GM21529 (cell line): ENCODE measurements at regions not wholly inside any gene's neighbourhood (a gene's known extent, or its start where the extent isn't known, plus 50 kb on each side); places are given as distances from the start of the nearest gene placed in this dataset.
"Not testable (repeated sequence)": the region's sequence is repeated elsewhere in the genome, so short reads cannot be mapped to it uniquely, and the experiment has no call there.

Experiments used
- ATAC-seq: cut with Tn5 transposase; IDR thresholded peaks from one replicate; pipeline ENCODE4 v1.9.1; 2021; ENCODE audit not compliant: unreplicated experiment

DNA sequence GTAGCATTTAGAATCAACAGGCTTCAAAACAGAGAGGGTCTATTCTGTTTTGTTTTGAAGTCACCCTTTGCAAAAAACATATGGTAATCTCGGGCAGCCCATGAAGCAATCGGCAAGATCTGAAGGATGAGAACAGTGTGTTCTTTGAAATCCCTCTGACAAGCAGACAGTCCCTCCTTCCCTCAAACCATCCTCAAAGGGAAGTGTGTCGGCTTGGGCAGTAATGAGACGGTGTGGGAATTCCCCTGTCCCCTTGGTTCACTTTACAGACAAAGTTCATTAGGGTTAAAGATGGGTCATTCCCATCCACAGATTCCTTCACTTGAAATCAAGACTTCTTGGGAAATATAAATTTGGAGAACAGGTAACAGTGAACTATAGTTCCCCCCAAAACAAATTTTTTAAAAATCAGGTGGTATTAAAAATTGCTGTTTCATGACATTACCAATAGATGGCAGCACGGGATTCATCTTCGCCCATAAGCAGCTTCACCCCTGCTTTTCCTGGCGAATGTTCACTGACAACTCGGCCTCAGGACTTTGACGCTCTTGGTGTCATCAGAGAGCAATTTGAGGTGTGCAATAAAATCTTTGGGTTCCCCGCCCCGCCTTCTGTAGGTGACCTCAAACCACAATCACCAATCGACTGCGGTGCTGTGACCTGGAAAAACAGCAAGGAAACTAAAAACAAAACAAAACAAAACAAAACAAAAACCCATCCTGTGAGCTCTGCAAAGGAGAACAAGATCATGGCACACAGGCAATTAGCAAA, 159.3 kb upstream of the TNFAIP3 start:
- ATAC-seq = peak; percentile 72

DNA sequence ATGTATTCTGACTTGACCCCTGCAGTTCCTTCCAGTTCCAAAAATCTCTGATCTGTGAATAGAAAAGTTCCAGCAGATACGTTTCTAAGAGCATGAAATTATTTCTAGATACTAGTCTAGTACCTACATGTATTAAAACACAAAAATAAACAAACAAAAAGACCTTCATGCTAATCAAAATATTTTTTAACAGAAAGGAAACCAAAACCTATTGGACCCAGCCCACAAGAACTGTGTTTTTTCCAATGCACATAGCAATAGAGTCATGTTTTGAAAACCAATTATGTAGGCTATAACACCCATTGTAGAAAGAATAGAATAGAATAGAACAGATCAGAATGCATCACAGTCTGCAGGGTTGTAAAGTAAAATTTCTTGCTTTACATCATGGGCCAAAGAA, 158.6 kb upstream of the TNFAIP3 start:
- ATAC-seq = no peak

DNA sequence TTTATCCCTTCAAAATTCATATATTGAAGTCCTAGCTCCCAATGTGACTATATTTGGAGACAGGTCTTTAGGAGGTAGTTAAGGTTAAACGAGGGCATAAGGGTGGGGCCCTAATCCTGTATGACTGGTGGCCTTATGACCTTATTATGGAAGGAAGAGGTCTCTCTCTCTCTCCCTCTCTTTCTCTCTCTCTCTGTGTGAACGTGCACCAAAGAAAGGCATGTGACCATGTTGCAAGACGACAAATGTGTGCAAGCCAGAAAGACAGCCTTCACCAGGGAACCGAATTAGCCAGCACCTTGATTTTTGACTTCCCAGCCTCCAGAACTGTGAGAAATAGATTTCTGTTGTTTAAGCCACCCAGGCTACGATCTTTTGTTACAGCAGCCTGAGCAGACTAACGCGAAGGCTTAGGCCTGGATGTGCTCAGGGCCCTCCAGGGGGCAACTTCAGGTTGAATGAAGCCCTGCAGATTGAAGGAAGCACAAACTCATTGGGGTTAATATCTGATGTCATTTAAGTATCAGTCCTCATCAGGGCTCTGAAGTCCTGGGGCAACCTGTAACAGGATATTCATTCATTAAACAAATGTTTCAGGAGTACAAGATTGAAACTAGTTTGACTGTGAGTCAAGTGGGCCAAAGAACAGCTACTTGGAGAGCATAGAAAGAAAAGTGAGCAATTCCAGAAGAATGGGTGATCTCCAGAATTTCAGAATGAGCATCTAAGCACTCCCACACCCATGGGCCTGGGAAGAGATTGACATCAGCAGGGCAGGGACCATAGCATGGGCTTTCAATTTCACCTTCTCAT, 157.4 kb upstream of the TNFAIP3 start:
- no peak for ATAC-seq

DNA sequence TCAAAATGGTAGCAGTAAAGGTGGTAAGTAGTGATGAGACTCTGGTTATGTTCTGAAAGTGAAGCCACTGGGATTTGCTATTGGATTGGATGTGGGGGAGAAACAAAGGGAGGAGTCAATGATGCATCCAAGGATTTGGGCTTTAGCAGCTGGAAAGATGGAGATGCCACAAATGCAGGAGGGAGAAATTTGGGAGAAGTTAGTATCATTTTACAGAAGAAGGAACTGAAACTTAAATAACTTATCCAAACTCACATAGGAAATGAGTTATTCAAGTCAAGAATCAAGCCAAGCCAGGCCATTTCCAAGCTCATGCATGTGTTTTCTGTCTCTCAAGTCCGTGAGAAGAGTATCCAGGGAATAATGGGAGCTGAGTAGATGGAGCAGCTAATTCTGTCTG, 155.1 kb upstream of the TNFAIP3 start:
- ATAC-seq = no peak

DNA sequence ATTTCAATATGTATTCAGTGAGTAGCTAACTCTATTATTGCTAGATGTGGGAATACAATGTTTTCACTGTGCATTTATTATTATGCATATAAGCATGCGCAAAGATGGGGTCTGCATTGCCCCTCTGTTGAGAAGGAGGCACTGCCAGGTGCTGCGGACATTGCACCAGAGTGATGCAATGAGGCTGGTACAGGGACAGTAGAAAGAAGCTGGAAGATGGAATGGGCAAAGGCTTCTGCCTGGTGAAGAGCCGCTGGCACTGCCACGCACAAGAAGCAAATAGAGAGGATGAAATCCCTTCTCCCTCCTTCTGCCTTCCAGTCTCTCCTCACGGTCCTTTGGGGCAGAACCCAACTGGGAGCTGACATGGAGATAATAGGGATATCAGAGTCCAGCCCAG, 154.5 kb upstream of the TNFAIP3 start:
- no peak for ATAC-seq

DNA sequence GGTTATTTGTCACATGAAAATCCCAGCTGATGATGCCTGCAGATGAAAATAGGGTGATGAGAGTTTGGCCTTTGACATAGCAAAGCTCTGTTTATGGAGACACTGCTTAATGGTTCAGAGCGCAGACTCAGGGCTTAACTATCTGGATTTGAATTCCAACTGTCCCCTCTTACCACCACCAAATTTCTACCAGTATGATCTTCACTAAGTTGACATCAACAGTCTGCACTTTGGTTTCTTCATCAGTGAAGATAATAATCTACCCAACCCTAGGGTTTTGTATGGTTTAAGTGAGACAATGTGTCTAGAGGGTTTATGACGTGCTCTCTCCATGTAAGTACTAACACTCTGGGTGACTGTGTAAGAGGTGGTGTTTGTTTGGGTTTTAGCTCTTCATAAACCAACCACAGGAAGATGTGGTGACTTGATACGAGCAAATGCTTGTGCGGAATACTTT, 151.4 kb upstream of the TNFAIP3 start:
- ATAC-seq = no peak

DNA sequence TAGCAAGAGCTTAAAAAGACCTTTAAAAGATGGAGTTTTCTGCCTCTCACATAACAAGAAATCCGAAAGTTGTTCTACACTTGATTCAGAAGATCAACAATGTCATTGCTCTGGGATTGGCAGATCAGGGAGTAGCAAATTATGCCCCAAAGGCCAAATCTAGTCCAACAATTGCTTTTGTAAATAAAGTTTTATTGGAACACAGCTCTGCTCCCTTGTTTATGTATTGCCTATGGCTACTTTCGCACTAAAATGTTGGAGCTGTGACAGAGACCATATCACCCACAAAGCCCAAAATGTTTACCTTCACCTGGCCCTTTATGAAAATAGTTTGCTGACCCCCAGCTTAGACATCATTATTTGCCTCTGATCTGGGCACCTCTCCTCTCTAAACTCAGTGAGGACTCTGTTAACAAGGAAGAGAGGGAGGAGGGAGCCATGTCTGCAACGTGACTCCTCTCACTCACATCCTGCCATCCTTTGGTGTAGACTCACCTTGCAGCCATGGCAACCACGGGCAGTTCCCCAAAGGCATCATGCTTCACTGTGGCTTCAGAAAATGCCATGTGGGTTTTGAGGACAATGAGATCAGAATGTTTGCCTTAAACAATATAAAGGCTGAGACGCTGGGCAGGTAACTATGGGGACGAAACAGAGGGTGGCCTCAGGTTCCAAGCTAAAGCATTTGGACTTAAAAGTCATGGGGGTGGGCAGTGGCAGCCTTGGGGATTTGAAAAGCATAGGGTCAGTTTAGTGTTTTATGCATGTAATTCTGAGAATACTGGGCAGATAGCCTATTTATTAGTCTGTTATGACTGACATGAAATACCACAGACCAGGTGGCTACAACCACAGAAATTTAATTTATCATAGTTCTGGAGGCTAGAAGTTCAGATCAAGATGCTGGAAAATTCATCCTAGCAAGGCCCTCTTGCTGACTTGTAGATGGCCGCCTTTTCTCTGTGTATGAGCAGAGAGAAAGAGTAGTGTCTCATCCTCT, 149.7 kb upstream of the TNFAIP3 start:
- no peak for ATAC-seq

DNA sequence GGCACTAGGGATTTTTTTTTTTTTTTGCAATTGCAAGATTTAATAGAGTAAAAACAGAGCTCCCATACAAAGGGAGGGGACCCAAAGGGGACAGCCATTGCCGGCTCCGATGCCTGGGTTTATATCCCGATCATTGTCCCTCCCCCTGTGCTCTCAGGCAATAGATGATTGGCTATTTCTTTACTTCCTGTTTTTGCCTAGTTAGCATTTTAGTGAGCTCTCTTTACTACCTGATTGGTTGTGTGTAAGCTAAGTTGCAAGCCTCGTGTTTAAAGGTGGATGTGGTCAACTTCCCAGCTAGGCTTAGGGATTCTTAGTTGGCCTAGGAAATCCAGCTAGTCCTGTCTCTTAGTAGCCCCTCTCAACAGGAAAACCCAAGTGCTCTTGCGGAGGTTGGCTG, 148.2 kb upstream of the TNFAIP3 start:
- ATAC-seq = not testable (repeated sequence)

DNA sequence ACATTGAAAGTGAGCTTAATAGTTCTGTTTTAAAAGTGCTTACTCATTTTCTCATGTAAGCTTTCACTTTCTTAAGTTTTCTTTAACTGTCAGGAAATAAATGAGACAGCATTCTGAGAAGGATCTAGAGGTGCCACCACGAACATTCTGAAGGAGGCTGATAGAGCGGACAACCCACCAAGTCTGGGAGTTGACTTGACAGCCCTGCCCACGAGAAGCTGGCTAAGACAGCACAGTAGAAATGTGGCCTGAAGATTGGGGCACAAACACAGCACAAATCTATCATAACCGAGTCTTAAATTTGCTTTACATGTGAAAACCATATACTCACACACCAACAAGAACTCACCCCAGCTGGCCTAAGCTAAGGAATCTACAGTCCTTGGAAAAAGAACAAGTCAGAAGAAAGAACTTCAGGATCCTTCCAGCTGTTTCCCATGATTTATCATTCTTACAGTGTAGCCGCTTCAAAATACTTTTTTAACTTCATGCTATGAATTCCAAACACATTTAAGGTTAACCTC, 144.2 kb upstream of the TNFAIP3 start:
- ATAC-seq = peak; percentile 48

DNA sequence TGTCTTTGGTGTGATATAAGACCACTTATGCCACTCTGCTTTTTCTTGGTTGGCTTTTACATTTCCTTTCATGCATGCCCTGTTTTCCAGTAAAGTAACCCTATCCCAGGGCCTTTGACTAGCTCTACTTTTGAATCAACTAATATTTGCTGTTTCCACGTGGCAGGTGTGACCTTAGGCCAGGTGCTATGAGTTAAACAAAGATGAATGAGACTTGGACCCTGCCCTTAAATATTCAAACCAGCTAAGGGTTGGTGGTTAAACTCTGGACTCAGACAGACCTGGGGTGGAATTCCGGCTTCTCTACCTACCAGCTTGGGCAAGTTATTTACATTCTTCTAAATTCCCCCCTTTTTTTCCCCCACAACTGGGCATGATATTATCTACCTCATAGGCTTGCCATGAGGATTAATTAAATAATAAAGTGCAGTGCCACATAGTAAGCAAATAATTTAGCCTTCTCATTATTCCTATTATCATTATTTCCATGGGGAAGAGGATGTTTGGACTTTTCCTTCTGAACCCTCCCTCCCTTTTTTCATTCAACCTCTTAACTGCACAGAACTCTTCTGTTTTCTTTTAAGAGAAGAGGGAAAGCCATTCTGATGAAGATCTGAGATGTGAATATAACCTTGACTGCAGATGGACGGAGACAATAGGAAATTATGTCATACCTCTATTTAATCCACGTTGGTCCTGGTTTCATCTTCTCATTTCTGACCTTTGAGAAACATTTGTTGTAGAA, 143.6 kb upstream of the TNFAIP3 start:
- ATAC-seq = no peak

DNA sequence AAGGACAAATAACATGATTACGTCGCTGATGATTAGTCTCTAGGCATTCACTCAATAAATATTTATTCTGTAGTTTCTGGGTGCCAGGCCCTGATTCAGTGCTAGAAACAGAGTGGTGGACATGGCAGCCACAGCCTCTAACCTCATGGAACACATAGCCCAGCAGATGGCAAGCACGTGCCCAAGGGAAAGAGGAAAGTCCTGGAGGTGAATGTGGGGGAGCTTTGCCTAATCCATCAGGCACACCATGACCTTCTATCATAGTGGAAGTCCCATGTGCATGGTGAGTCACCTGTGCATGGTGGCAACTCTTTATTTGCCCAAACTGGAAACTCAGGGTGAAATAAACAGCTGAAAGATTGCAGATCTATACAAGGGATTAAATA, 143.0 kb upstream of the TNFAIP3 start:
- ATAC-seq = no peak

DNA sequence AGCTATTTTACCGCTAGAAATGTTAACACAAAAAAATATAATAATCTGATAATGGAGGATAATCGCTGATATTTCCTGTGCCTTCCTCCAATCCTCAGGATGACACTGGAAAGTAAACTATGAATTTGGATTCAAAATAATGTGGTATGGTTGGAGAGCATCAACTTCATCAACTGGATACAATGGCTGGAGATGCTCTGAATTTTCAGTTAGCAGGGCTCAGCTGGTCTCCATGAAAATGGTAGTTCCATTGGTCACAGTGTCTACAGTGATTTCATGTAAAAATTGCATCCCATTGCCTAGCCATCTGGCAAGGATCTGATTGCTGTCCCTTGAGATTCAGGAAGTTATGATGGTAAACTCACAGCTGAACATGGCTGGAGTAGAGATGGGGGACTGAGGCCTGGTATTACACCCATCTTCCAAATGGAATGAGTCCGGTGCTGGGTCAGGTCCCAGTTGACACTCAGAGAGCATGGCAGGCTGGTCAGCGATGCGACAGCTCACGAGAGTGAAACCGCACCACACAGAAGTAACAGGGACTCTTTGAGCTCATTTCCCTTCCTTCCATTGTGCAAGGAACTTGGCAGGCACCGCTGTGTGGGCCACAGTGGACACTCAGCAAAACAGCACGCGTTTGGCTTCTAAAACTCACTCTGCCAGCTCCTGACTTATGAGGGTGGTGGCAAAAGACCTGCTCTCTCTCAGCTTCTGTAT, 142.4 kb upstream of the TNFAIP3 start:
- no peak for ATAC-seq

DNA sequence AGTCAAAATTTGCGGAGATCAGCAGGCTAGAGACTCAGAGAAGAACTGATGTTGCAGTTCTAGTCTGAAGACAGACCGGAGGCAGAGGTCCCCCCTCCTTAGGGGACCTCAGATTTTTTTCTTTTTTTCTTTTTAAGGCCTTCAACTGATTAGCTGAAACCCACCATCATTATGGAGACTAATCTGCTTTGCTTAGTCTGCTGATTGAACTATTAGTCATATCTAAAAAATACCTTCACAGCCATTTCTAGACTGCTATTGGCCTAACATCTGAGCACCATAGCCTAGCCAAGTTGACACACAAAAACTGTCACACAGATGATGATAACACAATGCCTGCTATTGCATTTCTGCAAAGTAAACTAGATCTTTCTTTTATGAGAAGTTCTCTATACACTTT, 141.1 kb upstream of the TNFAIP3 start:
- no peak for ATAC-seq

DNA sequence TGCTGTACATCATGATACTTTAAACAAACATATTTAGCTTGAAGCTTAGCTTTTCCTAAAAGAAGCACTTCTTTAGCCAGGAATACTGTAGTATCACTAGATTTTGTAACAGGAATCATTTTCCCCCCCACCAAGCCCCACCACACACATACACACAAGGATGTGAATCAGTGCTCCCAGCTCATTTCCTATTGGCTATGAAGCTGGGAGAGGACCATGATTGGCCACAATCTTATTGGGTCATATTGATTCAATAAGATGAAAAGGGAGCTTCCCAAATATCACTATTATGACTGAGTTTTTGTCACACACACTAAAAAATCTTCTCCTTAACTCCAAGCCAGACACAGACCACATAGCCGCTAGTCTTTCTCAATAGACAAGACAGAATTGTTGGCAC, 140.5 kb upstream of the TNFAIP3 start:
- ATAC-seq = no peak

DNA sequence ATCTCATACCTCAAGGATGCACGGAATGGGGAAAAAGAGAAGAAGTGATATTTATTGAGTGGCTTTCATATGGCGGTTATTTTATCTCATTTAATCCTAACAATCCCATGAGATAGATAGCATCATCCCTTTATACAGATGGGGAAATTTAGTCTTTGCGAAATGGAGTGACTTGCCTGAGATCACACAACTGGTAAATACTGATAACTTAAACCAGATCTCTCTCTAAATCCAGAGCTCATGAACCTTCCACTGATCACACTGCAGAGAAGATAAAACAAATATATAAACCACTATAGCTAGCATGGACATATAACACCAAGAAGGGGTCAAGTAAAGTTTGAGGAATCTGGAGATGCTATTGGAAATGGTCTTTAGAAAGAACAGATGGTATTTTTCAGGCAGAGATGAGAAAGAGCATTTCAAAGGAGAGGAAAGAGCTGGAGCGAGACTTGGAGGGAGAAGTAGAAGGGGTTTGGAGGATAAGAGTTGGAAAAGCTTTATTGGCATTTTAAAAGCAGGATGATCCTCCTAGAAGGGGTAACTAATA, 139.8 kb upstream of the TNFAIP3 start:
- ATAC-seq = no peak

DNA sequence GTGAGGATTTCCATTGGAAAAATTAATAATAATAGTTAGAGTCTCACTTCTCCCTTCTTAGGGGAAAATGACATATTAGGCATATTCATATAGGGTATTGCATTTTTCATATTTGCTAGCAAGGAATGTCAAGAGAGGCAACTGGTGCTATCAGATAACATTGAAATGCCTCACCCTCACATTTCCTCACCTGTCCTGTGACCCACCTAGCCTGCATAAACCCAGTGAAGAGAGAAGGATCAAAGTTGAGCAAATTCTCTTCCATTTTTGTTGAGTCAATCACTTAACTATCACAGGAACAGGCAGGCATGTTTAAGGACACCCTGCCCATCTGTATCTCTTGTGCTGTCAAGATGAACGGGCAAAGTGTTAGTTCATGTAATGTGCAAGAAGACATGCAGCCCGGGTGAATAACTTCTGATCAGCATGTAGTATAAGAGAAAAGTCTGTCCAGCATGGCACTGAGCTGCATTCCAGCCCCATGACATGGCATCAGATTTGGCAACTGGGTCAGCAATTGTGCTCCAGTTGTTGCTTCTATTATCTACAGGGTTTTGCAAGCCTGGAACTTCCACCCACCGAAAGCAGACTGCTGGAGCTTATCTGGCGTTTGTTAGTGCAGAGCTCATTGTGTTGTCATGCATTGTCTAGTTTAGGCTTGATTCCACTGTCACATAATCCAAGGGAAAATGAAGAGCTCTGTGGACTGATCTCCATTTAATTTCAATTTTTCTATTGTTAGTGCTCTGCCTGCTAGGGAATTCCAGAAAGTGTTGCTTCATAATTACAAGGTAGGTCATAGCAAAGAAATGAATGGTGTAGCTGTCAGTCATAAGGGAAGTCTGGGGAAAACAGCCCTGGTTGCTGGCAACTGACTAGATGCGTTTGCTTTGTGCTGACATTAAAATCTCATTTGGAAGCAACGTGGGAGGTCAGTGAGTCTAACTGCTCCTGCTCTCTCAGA, 138.4 kb upstream of the TNFAIP3 start:
- no peak for ATAC-seq

DNA sequence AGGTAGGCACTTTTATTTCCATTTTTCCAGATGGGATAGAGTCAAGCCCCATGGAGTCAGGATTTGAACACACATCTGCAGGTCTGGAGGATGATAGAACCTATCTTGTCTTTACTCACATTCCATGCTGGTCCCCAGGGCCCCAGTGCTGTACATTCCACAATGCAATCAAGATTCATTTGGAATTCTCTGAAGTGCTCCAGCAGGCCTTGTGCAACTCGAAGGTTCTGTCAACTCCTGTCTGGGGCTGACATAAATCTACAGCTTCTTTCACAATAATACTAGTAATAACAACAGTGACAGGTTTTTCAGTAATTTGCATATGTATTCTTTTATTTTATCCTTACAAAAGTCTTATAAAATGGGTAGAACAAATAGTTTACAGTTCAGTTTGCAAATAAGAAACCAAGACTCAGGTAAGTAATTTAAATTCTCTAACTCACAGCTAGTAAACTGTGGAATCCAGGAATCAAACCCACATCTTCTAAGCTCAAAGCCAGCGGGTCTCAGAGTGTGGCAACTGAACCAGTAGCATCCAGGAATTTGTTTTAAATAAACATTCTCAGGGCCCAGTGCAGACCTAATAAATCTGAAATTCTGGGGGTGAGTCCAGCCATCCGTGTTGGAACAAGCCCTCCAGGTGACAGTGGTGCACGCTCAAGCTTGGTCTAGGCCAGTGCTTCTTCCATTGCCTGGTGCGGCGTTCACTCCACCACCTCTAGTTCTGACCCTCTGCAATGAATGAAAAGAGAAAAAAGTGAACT, 137.0 kb upstream of the TNFAIP3 start:
- ATAC-seq = no peak
